BLaER1 (cell line): ENCODE measurements at regions not wholly inside any gene's neighbourhood (a gene's known extent, or its start where the extent isn't known, plus 50 kb on each side); places are given as distances from the start of the nearest gene placed in this dataset.
"Not testable (repeated sequence)": the region's sequence is repeated elsewhere in the genome, so short reads cannot be mapped to it uniquely, and the experiment has no call there.

Experiments used
- H3K27ac ChIP-seq: shearing (Covaris generic); formaldehyde crosslinking; 2 replicates; pipeline ENCODE4 v1.8.1; 2022
- H3K27me3 ChIP-seq: shearing (Covaris generic); formaldehyde crosslinking; 2 replicates; pipeline ENCODE4 v1.8.1; 2022
- H3K36me3 ChIP-seq: shearing (Covaris generic); formaldehyde crosslinking; 2 replicates; pipeline ENCODE4 v1.8.1; 2022
- H3K4me1 ChIP-seq: shearing (Covaris generic); formaldehyde crosslinking; 2 replicates; pipeline ENCODE4 v1.8.1; 2022
- H3K4me2 ChIP-seq: shearing (Covaris generic); formaldehyde crosslinking; 2 replicates; pipeline ENCODE4 v1.8.1; 2022
- H3K4me3 ChIP-seq: shearing (Covaris generic); formaldehyde crosslinking; 2 replicates; pipeline ENCODE4 v1.8.1; 2022
- H3K9ac ChIP-seq: shearing (Covaris generic); formaldehyde crosslinking; 2 replicates; pipeline ENCODE4 v1.8.1; 2022
- H3K9me3 ChIP-seq: shearing (Covaris generic); formaldehyde crosslinking; 2 replicates; pipeline ENCODE4 v1.8.1; 2022
- H4K20me1 ChIP-seq: shearing (Covaris generic); formaldehyde crosslinking; 2 replicates; pipeline ENCODE4 v1.8.1; 2022
- Cebpa-rat ChIP-seq: shearing (Covaris generic); IDR thresholded peaks from 2 replicates; pipeline ENCODE4 v1.8.1; 2022

DNA sequence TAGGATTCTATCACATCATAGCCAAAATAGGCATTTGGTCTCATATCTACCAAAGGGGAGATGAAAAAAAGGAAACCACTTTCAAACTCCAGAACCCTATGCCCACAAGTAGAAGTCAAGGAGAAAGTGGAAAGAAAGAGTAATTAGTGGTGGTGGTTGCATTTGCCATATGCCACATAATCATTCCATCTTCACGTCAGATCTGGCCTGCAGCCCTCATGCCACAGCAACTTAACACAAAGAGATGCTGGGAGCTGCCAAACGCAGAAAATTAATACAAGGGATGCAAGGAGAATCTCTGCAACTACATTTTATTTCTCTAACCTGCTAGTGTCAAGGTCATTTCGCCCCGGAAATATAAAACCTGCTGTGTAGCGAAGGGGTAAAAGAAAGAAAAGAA, 148.6 kb upstream of the FOXN3 start:
- no peak overlapping the region for H3K4me3 ChIP-seq
- peaks cover 11% of the 10 kb centered on the region; the same call in 1 of the 2 replicates for H4K20me1 ChIP-seq
- no peak overlapping the region for H3K27ac ChIP-seq
- no peak overlapping the region for H3K9ac ChIP-seq
- H3K36me3 ChIP-seq = peaks cover 38% of the 10 kb centered on the region
- H3K4me1 ChIP-seq = peaks cover 19% of the 10 kb centered on the region
- TF ChIP-seq Cebpa-rat = no peak
- H3K9me3 ChIP-seq = 0 out of 2 replicates have a peak, but pooled peaks cover 4% of the 10 kb centered on the region
- H3K27me3 ChIP-seq = no peaks in the 10 kb centered on the region
- no peak overlapping the region for H3K4me2 ChIP-seq

GRCh38 chr14:89564989-89565388, 148.0 kb upstream of the FOXN3 start:
- peaks cover 45% of the 10 kb centered on the region for H3K36me3 ChIP-seq
- H3K27me3 ChIP-seq = no peaks in the 10 kb centered on the region
- H3K4me1 ChIP-seq = peaks cover 20% of the 10 kb centered on the region
- TF ChIP-seq Cebpa-rat = no peak
- no peak overlapping the region for H3K9ac ChIP-seq
- no peak overlapping the region for H3K4me2 ChIP-seq
- no peak overlapping the region for H3K27ac ChIP-seq
- H3K9me3 ChIP-seq = 0 out of 2 replicates have a peak, but pooled peaks cover 3% of the 10 kb centered on the region
- H3K4me3 ChIP-seq = no peak overlapping the region
- H4K20me1 ChIP-seq = peaks cover 11% of the 10 kb centered on the region; the same call in 1 of the 2 replicates

DNA sequence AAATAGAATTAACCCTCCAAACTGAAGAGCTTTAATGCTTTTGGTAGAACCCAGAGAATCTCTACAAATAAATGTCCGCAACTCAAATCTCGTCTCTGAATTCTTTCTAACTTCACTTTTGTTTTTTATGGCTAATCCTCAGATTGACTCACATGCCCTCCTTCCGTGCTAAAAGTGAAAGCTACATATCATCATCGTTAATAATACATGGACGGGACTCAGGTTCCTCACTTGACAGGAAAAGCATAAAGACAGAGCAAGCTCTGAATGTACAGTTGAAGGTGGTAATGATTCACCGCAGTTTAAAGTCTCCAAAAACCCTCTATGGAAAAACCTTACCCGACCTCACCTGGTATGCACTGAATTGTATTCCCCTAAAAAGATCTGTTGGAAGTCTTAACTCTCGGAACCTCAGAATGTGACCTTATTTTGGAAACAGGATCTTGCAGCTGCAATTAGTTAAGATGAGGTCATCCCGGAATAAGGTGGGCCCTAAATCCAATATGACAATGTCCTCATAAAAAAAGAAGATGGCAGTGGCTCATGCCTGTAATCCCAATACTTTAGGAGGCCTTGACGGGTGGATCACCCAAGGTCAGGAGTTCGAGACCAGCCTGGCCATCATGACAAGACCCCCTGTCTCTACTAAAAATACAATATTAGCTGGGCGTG, 147.4 kb upstream of the FOXN3 start:
- Histone ChIP-seq H3K4me1 (peaks cover 15% of the 10 kb centered on the region), H3K4me2 (no peak overlapping the region), H3K27me3 (no peaks in the 10 kb centered on the region), H3K36me3 (peaks cover 50% of the 10 kb centered on the region), H3K27ac (no peak overlapping the region), H3K9ac (no peak overlapping the region), H3K4me3 (no peak overlapping the region), H4K20me1 (peaks cover 11% of the 10 kb centered on the region; the same call in 1 of the 2 replicates), H3K9me3 (0 out of 2 replicates have a peak, but pooled peaks cover 4% of the 10 kb centered on the region)
- no peak for TF ChIP-seq Cebpa-rat

DNA sequence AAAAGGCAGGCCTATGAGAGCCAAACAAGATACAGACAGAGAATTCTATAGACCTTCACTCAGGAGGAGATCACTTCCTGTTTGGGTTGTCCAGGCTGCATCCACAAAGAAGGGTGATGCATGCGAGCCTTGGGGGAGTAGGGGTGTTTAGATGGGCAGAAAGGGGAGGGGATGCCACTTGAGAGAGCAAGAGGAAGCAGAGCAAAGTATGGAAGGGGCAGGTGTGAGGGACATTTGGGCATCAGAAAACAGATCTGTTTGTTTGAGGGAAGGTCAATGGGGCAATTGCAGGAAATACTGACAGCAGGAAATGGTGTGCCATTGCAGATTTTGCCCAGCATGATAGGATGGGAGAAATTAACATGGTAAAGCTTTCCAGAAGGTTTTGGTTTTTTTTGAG, 146.4 kb upstream of the FOXN3 start:
- H3K27ac ChIP-seq = no peak overlapping the region
- peaks cover 9% of the 10 kb centered on the region; the same call in 1 of the 2 replicates for H3K4me1 ChIP-seq
- no peaks in the 10 kb centered on the region for H3K27me3 ChIP-seq
- H3K4me3 ChIP-seq = no peak overlapping the region
- H3K4me2 ChIP-seq = no peak overlapping the region
- H3K9ac ChIP-seq = no peak overlapping the region
- H3K36me3 ChIP-seq = peaks cover 60% of the 10 kb centered on the region
- TF ChIP-seq Cebpa-rat = no peak
- 0 out of 2 replicates have a peak, but pooled peaks cover 4% of the 10 kb centered on the region for H3K9me3 ChIP-seq
- peaks cover 11% of the 10 kb centered on the region; the same call in 1 of the 2 replicates for H4K20me1 ChIP-seq

DNA sequence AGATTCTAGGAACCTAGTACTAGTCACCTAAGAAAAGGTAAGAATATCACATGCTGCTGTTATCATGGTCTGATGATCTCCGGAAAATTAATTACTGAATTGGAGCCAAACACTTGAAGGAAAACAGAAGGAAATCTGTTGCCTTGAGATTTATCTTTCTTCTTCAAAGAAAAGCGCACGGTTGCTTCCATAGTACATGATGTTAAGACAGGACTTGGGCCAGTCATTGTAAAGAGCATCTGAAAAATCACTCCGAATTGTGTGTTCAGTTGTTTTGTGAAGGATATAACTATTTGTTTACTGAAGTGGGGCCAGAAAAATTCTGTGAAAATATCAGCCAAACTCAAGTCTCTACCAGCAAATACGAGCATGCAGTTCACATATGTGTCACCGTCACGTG, 134.9 kb upstream of the FOXN3 start:
- no peaks in the 10 kb centered on the region for H3K9me3 ChIP-seq
- peaks cover 10% of the 10 kb centered on the region for H3K4me1 ChIP-seq
- H3K27me3 ChIP-seq = no peaks in the 10 kb centered on the region
- H3K27ac ChIP-seq = no peak overlapping the region
- 0 out of 2 replicates have a peak, but pooled peaks cover 7% of the 10 kb centered on the region for H4K20me1 ChIP-seq
- no peak overlapping the region for H3K9ac ChIP-seq
- H3K4me3 ChIP-seq = no peak overlapping the region
- H3K36me3 ChIP-seq = peaks cover 51% of the 10 kb centered on the region
- TF ChIP-seq Cebpa-rat = no peak
- peak overlapping the region; percentile 6; the same call in 1 of the 2 replicates for H3K4me2 ChIP-seq

DNA sequence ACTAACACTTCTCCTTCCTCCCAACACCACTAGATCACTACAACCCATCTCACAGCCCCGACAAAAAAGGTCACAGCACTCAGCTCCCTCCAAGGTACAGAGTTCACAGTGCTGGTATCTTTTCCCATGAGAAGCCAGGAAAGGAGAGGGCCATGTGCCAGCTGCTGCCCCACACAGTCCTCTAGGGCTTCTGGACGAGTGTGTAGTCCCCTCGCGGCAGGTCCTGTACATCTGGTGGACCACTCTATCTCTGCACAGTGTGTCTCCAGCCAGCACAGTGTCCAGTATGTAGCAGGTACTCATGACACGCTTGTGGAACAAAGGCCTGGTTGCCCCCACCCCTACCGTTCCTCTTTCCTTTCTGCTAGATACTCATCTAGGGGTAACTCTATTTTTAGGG, 134.4 kb upstream of the FOXN3 start:
- Histone ChIP-seq H4K20me1 (0 out of 2 replicates have a peak, but pooled peaks cover 7% of the 10 kb centered on the region), H3K27ac (no peak overlapping the region), H3K36me3 (peaks cover 46% of the 10 kb centered on the region), H3K4me2 (peak overlapping the region; percentile 6; the same call in 1 of the 2 replicates), H3K9me3 (no peaks in the 10 kb centered on the region), H3K4me1 (peaks cover 10% of the 10 kb centered on the region), H3K4me3 (no peak overlapping the region), H3K9ac (no peak overlapping the region), H3K27me3 (no peaks in the 10 kb centered on the region)
- no peak for TF ChIP-seq Cebpa-rat

- H3K9ac ChIP-seq = no peak overlapping the region
- no peaks in the 10 kb centered on the region for H3K27me3 ChIP-seq
- peaks cover 10% of the 10 kb centered on the region for H3K4me1 ChIP-seq
- TF ChIP-seq Cebpa-rat = no peak
- peaks cover 44% of the 10 kb centered on the region for H3K36me3 ChIP-seq
- no peaks in the 10 kb centered on the region for H3K9me3 ChIP-seq
- H3K4me2 ChIP-seq = no peak overlapping the region
- H3K4me3 ChIP-seq = no peak overlapping the region
- 0 out of 2 replicates have a peak, but pooled peaks cover 7% of the 10 kb centered on the region for H4K20me1 ChIP-seq
- no peak overlapping the region for H3K27ac ChIP-seq
These were observed 133.8 kb upstream of the FOXN3 start for GRCh38 chr14:89550821-89551220.

DNA sequence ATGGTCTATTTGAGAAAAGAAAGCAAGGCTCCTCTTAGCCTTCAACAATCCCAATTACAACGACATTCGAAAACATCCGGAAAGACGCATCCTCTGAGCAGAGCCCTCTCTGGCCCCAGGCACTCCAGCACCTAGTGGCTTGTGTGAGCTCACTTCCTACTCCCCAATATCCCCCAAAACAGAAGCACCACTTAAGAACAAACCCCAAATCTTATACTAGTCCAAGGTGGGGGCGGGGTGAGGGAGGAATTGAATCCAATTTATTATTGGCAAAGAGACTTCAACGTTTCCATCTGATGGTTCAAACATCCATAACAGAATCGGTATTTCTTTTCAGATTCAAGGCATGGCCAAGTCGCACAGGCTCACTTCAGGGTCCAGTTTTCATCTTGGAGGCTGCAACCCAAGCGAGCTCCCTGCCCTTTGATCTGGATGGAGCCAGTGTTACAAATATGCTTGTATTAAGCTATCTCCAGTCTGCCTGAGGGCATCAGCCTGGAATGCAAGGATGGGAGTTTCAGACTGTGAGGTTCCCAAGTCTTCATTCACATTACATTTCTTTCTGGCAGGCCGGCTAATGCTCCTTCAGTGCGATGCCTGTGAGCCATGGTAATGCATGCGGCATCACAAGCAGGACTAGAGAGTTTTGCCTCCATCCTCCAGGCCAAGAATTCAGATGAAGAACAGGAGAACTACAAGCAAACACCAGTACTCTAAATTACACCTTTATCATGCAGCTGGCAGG, 132.5 kb upstream of the FOXN3 start:
- H4K20me1 ChIP-seq = 0 out of 2 replicates have a peak, but pooled peaks cover 7% of the 10 kb centered on the region
- TF ChIP-seq Cebpa-rat = no peak
- H3K9me3 ChIP-seq = no peaks in the 10 kb centered on the region
- H3K4me1 ChIP-seq = peaks cover 10% of the 10 kb centered on the region
- no peak overlapping the region for H3K4me2 ChIP-seq
- no peak overlapping the region for H3K4me3 ChIP-seq
- no peak overlapping the region for H3K27ac ChIP-seq
- no peaks in the 10 kb centered on the region for H3K27me3 ChIP-seq
- H3K9ac ChIP-seq = no peak overlapping the region
- H3K36me3 ChIP-seq = peaks cover 44% of the 10 kb centered on the region

GRCh38 chr14:89547047-89547446, 130.0 kb upstream of the FOXN3 start:
- H3K4me2 ChIP-seq, H3K27ac ChIP-seq, H3K27me3 ChIP-seq, H3K4me3 ChIP-seq, H3K9me3 ChIP-seq, H3K9ac ChIP-seq, H3K4me1 ChIP-seq: not testable (repeated sequence)
- peaks cover 13% of the 10 kb centered on the region; the same call in 1 of the 2 replicates for H4K20me1 ChIP-seq
- H3K36me3 ChIP-seq = peaks cover 40% of the 10 kb centered on the region

GRCh38 chr14:89544636-89545301, 127.7 kb upstream of the FOXN3 start:
- peaks cover 6% of the 10 kb centered on the region; the same call in 1 of the 2 replicates for H4K20me1 ChIP-seq

More at GRCh38 chr14:89544636-89545301, 127.7 kb upstream of the FOXN3 start:
- Histone ChIP-seq H3K4me3 (no peak overlapping the region), H3K9ac (no peak overlapping the region), H3K36me3 (peaks cover 23% of the 10 kb centered on the region), H3K27me3 (no peaks in the 10 kb centered on the region), H3K27ac (no peak overlapping the region), H3K4me1 (no peaks in the 10 kb centered on the region), H3K4me2 (no peak overlapping the region), H3K9me3 (no peaks in the 10 kb centered on the region)
- no peak for TF ChIP-seq Cebpa-rat
